ENCODE measurements at regions not wholly inside any gene's neighbourhood (a gene's known extent, or its start where the extent isn't known, plus 50 kb on each side); places are given as distances from the start of the nearest gene placed in this dataset.

DNA sequence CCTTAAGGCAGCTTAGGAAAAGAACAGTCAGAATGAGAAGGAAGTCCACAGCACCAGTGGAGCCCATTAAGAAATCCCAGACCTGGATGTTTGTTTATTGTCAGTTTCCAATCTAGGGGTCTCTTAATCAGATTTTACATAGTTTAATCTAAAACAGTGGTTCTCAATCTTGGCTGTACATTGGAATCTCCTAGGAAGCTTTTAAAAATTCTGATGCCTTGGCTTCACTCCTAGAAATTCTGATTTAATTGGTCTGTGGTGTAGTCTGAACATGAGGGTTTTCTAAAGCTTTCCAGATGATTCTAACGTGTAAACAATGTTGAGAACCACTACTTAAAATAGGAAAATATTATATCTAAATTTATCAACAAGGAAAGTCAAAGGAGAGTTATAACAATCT is 56.6 kb upstream of the SPRED1 start:
- FAIRE-seq (no peak), ATAC-seq (no peak), DNase-seq (no peak)
- H3K27ac ChIP-seq = no peak overlapping the region
- H3K36me3 ChIP-seq = no peaks in the 10 kb centered on the region
- 34 to 52% methylated on average over 1 of the region's 1 CpG for WGBS, 2 donors
- no peaks in the 10 kb centered on the region for H3K9me3 ChIP-seq
- intact Hi-C loops (cut with DNase I) = no loop called here
- TF ChIP-seq, protein P1, sequence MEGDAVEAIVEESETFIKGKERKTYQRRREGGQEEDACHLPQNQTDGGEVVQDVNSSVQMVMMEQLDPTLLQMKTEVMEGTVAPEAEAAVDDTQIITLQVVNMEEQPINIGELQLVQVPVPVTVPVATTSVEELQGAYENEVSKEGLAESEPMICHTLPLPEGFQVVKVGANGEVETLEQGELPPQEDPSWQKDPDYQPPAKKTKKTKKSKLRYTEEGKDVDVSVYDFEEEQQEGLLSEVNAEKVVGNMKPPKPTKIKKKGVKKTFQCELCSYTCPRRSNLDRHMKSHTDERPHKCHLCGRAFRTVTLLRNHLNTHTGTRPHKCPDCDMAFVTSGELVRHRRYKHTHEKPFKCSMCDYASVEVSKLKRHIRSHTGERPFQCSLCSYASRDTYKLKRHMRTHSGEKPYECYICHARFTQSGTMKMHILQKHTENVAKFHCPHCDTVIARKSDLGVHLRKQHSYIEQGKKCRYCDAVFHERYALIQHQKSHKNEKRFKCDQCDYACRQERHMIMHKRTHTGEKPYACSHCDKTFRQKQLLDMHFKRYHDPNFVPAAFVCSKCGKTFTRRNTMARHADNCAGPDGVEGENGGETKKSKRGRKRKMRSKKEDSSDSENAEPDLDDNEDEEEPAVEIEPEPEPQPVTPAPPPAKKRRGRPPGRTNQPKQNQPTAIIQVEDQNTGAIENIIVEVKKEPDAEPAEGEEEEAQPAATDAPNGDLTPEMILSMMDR (IDR thresholded peaks at IDR 0.05) = no peak
- no peaks in the 10 kb centered on the region for H3K4me1 ChIP-seq
- H3K4me3 ChIP-seq = no peak overlapping the region
- H3K27me3 ChIP-seq = no peaks in the 10 kb centered on the region

DNA sequence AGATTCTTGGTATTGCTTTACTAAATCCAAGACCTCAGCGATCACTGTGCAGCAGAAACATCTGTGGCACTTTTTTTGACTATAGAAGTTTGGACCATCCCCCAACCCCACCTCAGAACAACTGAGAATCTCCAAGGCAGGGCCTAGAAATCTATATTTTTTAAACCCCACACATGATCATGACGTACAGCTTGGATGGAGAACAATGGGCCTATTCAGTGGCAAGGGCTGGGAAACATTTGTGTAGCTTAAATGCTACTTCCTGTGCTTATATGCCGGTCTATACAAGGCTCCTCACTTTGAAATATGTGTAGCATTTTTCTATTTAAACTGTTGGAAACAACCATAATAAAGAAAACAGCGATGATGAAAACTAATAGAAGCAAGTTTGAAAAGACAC is 55.1 kb upstream of the SPRED1 start:
- H3K4me3 ChIP-seq = no peak overlapping the region
- H3K4me1 ChIP-seq = no peaks in the 10 kb centered on the region
- no peaks in the 10 kb centered on the region for H3K9me3 ChIP-seq
- FAIRE-seq = no peak
- no peak for ATAC-seq
- intact Hi-C loops (cut with DNase I) = no loop called here
- H3K27me3 ChIP-seq = no peaks in the 10 kb centered on the region
- no peaks in the 10 kb centered on the region for H3K36me3 ChIP-seq
- no peak overlapping the region for H3K27ac ChIP-seq
- TF ChIP-seq, protein P1 (IDR thresholded peaks at IDR 0.05) = no peak
- 79 to 88% methylated on average over 4 of the region's 4 CpGs for WGBS, 2 donors
- no peak for DNase-seq

DNA sequence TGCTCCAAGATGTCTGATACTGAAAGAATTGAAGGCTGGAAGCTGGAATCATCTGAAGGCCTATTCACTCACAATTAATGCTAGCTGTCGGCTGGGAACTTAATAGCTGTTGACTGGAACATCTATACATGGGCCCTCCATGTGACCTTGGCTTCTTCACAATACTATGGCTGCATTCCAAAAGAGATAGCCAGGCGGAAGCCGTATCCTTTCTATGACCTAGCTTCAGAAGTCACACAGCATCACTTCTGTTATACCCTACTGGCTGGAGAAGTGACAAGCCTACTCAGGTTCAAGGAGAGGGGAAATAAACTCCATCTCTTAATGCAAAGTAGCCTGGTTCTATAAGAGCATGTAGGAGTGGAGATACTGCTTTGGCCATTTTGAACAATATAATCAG is 50.9 kb upstream of the SPRED1 start:
- Histone ChIP-seq H3K27me3 (no peaks in the 10 kb centered on the region), H3K4me1 (no peaks in the 10 kb centered on the region), H3K4me3 (no peak overlapping the region), H3K36me3 (no peaks in the 10 kb centered on the region), H3K27ac (no peak overlapping the region), H3K9me3 (no peaks in the 10 kb centered on the region)
- 32 to 40% methylated on average over 3 of the region's 3 CpGs for WGBS, 2 donors
- DNase-seq (no peak), ATAC-seq (no peak), FAIRE-seq (no peak)
- intact Hi-C loops (cut with DNase I) = no loop called here
- TF ChIP-seq, protein P1 (IDR thresholded peaks at IDR 0.05) = no peak

DNA sequence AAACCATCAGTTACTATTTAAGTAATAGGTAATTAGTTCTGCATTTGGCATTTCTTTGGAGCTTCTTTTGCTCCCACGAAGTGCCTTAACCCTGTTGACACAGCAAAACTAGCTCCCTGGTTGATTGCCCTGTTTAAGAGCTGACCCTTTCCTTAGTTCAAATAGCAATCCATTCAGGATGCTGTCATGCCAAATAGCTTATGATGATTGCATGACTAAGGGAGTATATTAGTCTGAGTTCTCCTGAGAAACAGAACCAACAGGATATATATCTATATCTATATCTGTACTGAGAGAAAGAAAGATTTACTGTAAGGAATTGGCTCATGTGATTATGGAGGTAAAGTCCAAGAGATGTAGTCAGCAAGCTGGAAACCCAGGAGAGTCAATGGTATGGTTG is 50.3 kb upstream of the SPRED1 start:
- intact Hi-C loops (cut with DNase I) = no loop called here
- TF ChIP-seq, protein P1 (IDR thresholded peaks at IDR 0.05) = no peak
- FAIRE-seq = no peak
- no peaks in the 10 kb centered on the region for H3K4me1 ChIP-seq
- ATAC-seq = no peak
- H3K27ac ChIP-seq = no peak overlapping the region
- H3K4me3 ChIP-seq = no peak overlapping the region
- H3K27me3 ChIP-seq = no peaks in the 10 kb centered on the region
- no peak for DNase-seq
- WGBS, 2 donors = 28 to 30% methylated on average over 1 of the region's 1 CpG
- H3K9me3 ChIP-seq = no peaks in the 10 kb centered on the region
- no peaks in the 10 kb centered on the region for H3K36me3 ChIP-seq

Data from pancreas (tissue), 10 donors.